Skeletal muscle cell (primary cell): ENCODE measurements at regions not wholly inside any gene's neighbourhood (a gene's known extent, or its start where the extent isn't known, plus 50 kb on each side); places are given as distances from the start of the nearest gene placed in this dataset.
A peak's percentile ranks its signal among the peaks of the same experiment; 100 is the strongest.

Experiments used
- DNase-seq: peaks from one replicate; pipeline ENCODE4 v3.0.0-alpha.2; 2010; ENCODE audit warnings: low read depth
- H3K4me3 ChIP-seq: 2 replicates; pipeline ENCODE4 v1.5.1; 2011; ENCODE audit warnings: low read depth, mild to moderate bottlenecking, control low read depth, low read length, moderate library complexity

DNA sequence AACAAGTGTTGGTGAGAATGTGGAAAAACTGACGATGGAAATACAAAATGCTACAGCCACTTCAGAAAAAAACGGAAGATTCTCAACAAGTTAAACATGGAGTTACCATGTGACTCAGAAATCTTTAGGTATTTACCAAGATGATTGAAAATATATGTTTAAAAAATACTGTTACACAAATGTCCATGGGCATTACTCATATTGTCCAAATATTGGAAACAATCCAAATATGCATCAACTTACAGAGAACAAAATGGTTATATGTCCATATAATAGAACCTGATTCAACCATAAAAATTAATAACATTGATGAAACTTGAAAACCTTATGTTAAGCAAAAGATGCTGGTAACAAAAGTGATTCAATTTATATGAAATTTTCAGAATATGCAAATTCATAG lies 1057.7 kb upstream of the TMEM132C start:
- DNase-seq = no peak
- H3K4me3 ChIP-seq = no peak overlapping the region

DNA sequence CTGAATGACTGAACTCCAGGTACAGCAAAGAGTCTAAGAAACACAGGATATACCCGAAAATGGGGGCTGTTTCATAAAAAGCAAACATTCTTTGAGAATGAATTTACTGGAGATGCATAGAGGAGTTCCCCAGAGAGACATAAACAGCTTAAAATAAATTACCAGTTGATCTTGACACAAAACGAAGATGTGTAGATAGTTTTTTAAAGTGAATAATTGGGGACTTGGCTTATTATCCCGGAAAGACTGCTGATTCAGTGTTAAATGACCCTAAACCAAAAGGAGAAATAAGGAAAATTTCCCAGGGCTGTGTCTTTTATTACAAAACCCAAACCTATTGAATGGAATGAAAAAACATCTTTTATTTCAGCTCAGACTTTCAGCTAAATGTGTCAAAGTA lies 1052.8 kb upstream of the TMEM132C start:
- no peak overlapping the region for H3K4me3 ChIP-seq
- DNase-seq = peak; percentile 72

DNA sequence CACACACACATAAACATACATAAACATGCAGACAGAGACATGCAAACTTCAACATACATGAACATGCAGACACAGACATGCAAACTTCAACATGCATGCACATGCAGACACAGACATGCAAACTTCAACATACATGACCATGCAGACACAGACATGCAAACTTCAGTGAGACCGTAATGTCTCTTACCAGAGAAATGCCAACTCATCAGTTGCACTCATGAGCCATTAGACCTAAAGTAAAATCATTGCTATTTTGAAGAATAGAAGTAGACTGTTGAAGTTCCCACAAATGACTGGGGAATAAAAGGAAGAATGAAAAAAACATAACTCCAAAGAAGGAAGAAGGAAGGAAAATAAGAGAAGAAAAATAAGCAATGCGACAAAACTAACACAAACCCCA lies 1044.0 kb upstream of the TMEM132C start:
- no peak for DNase-seq
- H3K4me3 ChIP-seq = no peak overlapping the region

DNA sequence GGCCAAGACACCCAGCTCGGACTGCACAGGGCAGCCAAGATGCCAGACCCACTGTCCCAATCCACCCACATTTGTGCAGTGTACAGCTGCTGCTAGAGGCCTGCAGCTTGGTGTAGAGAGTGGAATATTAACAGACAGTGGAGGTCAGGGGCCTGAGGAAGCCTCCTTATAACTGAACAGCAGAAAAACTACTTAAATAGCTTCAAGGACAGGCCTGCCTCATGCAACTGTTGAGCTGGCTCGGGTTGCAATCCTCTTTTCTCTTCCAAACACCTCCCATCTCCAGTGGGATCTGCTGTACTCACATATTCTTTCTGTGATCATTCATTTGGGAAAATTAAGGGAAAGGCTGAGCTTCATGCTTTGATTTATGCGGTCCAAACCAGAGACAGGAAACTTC lies 1043.2 kb upstream of the TMEM132C start:
- H3K4me3 ChIP-seq = no peak overlapping the region
- no peak for DNase-seq

DNA sequence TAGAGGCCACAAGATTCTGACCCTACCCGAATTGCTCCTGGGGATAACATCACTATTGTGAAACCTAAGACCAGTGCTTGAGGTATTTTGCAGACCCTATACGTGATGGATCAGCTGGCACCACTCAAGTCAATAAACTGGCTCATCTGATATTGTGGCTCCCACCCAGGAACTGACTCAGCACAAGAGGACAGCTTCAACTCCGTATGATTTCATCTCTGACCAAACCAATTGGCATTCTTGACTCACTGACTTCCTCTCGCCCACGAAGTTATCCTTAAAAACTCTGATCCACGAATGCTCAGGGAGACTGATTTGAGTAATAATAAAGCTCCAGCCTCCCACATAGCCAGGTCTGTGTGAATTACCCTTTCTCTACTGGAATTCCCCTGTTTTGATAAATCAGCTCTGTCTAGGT lies 1036.1 kb upstream of the TMEM132C start:
- peak; percentile 100 for DNase-seq
- H3K4me3 ChIP-seq = no peak overlapping the region

DNA sequence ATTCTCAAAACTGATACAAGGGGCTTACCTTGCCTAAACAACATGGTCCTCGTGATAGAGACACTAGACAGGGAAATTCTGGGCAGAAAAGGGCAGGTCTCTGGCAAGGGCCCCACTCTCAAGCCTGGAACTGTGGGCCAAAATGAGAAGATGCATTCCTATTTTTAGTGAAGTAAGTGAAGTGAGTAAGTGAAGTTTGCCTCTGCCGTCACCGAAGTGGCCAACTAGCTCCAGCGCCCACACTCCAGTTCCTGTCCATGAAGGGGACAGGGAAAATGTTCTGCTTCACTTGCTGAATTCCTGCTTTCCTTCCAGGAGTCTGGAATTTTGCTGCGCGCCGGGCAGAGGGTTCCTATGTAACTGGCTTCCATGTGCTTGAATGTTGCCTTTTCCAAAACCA lies 1035.6 kb upstream of the TMEM132C start:
- no peak for DNase-seq
- H3K4me3 ChIP-seq = no peak overlapping the region

DNA sequence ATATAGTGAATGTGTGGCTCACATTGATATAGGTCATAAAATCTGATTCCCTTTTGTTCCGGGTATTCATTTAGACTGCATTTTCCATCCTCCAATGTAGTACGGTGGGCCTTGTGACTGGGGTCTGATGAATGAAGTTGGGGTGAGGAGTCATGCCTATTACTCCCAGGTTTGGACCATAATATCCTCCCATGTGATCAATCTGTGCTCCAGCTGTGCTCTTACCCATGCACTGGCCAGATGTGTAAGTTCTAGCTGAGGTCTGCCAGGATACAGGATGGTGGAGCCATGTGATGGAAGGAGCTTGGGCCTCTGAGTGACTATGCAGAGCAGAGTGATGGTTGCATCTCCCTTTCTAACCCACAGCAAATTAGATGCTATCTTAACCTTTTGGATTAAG lies 1034.0 kb upstream of the TMEM132C start:
- no peak overlapping the region for H3K4me3 ChIP-seq
- no peak for DNase-seq

DNA sequence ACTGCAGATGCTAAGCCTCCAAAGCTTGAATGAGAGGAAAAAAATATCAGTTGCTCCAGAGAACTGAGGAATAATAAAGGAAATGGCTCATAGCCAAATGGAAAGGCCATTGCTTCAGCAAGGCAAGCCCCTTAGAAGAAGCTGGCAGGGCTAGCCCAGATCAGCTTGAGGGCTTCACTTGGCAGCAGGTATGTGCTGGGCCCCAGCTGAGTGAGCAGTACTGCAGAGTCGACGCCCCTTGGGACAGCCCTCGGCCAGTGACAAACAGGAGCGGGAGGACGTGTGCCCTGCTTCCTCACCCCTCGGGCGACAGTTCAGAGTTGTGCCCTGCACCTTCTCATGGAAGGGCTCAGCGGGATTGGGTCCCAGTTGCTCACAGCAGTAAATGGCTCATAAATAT lies 1031.2 kb upstream of the TMEM132C start:
- no peak for DNase-seq

DNA sequence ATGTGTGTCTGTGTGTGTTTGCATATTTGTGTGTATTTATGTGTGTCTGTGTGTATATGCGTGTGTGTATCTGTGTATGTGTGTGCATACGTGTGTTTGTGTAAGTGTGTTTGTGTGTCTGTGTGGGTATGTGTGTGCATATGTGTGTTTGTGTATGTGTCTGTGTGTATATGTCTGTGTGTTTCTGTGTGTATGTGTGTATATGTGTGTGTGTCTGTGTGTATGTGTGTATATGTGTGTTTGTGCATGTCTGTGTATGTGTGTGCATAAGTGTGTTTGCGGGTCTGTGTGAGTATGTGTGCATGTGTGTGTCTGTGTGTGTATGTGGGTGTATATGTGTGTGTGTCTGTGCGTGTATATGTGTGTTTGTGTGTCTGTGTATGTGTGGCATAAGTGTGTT lies 1030.5 kb upstream of the TMEM132C start:
- no peak for DNase-seq

More for the DNA sequence above, 1031.2 kb upstream of the TMEM132C start:
- H3K4me3 ChIP-seq = no peak overlapping the region

DNA sequence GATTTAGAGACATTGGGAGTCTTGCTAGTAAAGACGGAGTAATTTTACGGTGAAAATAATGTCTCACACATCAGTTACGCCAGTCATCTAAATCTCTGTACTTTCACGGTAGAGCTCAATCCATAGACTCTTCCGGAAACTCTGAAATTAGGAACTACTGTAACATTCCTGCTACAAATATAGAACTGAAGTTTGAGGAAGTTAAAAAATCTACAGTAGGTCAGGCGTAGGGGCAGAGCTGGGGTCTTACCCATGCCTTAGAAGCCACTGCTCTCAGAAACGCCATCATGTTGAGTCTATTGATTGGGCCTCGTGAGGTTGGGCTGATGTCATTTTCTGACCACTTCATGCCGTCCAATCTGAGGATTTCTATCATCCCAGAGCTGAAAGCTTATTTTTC lies 1029.8 kb upstream of the TMEM132C start:
- DNase-seq = no peak
- no peak overlapping the region for H3K4me3 ChIP-seq

More for the DNA sequence above, 1030.5 kb upstream of the TMEM132C start:
- H3K4me3 ChIP-seq = no peak overlapping the region

DNA sequence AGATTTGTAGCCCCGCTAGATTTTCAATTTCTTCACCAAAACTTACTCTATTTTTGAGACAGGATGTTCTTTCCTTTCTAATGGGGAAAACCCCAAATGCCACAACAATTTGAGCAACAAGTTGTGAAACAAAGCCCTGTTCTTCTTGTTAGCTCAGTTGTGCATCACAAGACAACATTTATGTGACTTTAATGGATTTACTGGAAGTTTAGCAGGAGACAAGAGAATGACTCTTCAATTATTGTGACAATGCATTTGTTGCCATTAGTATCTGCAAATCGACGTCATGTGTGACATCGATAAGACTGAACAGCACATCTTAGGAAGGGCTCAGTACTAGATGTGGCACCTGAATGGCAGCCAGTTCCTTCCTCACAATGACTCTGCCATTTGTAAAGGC lies 1028.9 kb upstream of the TMEM132C start:
- no peak for DNase-seq
- no peak overlapping the region for H3K4me3 ChIP-seq

DNA sequence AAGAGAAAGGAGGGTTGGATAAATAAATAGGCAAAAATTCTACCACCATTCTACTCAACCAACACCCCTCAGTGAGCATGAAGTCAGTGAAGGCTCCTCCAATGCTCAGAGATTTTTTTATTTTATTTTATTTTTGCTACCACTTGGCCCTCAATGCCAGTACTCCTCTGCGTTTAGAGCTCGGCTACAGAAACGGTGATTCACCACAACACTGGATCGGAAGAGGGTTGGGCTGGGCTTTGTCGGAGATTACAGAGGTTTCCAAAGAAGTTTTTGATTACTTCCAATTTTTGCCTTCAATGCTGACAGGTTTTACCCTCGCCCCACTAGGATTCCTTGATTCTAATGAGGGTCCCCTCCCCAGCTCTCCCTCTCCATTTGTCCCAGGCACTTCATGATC lies 1027.2 kb upstream of the TMEM132C start:
- H3K4me3 ChIP-seq = no peak overlapping the region
- DNase-seq = no peak

DNA sequence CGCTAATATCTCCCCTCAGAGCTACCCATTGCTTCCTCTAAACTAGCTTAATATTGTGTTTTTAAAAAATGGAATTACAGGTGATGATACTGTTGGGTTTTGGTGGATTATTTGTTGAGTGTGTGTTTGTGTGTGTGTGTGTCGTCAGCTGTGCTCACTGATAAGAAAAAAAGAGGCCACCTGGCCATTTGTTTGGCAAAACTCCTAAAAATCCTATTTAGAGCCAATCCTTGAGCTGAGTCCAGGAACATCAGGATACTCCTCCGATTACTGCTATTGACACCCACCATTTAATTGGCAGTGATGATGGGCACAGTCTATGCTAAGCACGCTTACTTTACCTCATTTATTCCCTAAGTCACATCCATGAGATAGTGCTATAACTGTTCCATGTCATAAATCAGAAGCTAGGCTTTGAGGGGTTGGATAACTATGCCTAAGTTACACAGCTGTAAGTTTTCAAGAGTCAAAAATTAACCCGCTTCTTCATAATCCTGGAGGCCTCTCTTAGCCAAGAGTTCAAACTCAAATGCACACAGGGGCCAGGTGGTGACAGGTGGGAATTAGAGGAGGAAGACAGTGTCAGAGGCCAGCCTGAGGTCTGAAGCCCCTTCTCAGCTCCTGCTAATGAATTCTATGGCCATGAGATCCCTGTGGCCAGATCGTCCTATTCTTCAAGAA lies 1026.6 kb upstream of the TMEM132C start:
- no peak overlapping the region for H3K4me3 ChIP-seq
- no peak for DNase-seq

DNA sequence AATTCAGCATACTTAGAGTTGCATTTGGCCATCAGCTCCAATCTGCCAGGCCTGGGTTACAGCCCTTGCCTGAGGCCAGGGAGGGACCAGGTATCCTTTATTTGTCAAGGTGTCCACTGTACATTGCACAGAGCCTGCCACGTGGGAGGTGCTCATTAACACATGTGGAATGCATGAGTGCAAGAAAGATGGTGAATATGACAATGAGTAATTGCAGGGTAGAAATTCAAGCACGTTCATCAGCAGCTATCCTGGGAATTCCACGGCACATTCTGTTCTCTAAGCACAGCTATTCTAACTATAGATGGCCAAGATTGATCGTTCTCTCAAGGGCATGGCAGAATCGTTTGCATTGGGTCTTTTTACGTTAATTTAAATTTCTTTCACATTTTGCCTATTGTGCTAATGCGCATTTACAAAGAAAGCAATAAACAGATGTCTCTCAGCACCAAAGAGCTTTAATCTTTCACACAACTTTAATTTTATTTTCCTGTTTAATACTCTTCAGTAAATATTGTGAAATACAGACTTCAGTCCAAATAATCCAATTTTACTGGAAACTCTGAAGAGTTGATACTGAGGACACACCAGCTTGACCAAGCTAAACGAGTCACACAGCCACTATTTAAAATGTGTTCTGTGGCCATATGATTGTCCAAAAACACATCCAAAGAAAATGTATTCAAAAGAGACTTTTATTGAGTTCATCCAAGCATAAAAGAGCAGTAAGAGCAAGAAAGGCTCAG lies 1025.7 kb upstream of the TMEM132C start:
- H3K4me3 ChIP-seq = no peak overlapping the region
- peak; percentile 95 for DNase-seq

DNA sequence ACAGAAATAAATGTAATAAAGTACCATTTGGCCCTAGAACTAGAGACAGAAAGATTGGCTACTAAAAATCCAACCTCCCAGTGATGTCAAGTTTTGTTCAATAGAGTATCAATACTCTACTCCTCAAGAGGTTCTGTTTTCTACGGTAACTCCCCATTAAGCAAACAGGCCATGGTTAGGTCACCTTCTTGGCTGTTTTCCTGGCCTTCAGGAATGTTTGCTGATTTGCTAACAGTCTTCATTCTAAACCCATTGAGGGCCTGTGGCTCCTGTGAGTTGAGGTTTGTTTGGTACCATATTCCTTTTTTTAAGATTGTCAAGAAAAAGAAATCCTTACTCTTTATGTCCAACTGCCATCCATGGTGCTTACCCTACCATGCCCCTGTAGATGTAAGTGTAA lies 1022.0 kb upstream of the TMEM132C start:
- DNase-seq = no peak
- no peak overlapping the region for H3K4me3 ChIP-seq

DNA sequence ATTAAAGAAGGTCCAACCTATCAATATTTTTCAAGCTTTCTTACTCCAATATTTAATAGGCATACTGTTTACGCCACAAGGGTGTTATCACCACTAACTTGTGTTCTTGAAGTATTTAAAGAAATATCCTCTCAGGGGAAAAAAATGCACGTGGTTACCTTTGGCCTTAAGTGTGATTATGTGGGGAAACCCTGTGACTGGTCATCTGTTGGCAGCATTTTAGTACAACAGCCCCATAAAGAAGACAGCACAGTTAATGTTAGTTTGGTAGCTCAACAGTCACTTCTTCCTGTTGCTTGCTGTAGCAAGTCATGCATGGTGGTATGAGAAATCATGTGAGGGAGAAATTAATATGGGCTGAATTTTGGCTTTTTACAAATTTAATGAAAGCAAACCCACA lies 1021.5 kb upstream of the TMEM132C start:
- peak; percentile 58 for DNase-seq
- no peak overlapping the region for H3K4me3 ChIP-seq

DNA sequence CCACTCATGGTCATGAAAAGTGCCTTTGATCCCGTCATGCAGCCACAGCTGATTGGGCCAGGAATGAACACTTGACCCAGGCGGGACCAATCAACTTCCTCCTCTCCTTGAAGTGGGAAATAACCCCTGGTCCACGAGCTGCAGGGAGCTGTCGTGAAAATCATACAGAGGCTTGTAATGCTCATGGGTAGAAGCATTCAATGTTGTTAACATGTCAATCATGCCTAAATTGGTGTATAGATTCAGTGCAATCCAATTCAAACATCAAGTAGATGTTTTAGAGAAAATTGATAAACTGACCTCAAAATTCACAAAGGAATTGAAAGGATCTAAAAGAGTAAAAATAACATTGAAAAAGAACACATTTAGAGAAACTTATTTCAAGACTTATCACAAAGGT lies 1019.0 kb upstream of the TMEM132C start:
- H3K4me3 ChIP-seq = no peak overlapping the region
- no peak for DNase-seq

DNA sequence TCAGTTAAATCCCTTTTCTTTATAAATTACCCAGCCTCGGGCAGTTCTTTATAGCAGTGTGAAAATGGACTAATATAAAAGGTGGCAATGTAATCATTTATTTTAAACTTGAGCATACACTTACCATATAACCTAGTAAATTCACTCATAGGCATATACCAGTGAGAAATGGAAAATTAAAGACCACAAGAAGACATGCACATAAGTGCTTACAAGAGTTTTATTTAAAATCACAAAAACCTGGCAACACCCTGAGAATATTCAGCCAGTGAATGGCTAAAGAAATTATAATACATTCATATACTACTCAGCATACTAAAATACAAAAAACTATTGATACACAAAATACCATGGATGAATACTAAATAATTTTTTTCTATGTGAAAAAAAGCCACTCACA lies 1017.5 kb upstream of the TMEM132C start:
- no peak overlapping the region for H3K4me3 ChIP-seq
- no peak for DNase-seq

DNA sequence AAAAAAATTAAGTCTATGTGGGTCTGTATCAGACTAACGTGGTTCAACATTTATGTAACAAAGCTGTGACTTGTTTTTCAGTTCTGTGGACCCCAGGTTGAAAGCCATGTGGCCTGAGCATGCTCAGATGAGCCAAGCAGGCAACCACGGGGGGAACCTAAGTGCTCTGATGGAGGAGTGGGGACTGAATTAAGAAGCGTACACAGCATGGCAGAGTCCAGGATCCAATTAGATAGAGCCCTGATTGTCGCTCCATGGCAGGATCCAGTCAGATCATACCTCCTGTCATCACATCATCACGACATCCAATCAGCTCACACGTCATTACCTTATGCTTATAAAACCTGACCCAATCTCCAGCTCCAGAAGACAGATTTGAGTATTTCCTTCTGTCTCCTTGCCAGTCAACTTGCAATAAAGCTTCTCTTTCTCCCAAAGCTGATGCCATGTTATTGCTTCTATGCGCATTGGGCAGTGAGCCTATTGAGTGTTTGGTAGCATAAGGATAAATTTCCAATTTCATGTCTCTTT lies 1013.1 kb upstream of the TMEM132C start:
- DNase-seq = no peak
- H3K4me3 ChIP-seq = no peak overlapping the region

DNA sequence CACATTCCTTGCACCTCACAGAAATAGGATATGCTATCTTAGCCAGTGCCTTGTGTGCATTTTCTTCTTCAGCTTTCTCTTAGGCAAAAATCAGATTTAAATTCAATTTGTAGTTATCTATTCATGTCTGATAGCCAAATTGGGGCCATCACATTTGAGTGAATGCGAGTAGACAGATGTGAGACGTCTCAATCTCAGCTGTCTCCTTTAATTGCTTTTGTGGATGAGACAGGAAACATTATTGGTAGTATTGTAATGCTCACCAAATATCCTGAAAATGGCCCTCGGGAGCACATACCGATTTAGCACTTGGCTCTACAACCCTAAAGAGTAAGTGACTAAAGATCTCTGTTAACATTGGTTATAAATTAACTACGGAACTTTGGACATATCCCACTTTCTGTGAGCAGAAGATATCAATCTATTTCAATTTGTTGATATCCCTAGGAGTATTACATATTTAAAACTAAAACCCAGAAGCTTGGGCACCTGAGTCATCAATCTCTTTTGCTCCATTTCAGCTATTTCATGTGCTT lies 1012.5 kb upstream of the TMEM132C start:
- DNase-seq = no peak
- no peak overlapping the region for H3K4me3 ChIP-seq
